HG03439 (cell line): ENCODE measurements at regions not wholly inside any gene's neighbourhood (a gene's known extent, or its start where the extent isn't known, plus 50 kb on each side); places are given as distances from the start of the nearest gene placed in this dataset.
A peak's percentile ranks its signal among the peaks of the same experiment; 100 is the strongest.
"Not testable (repeated sequence)": the region's sequence is repeated elsewhere in the genome, so short reads cannot be mapped to it uniquely, and the experiment has no call there.

ENCODE experiments used
- ATAC-seq: cut with Tn5 transposase; IDR thresholded peaks from one replicate; pipeline ENCODE4 v1.9.1; 2021; ENCODE audit warnings: mild to moderate bottlenecking, moderate library complexity; ENCODE audit not compliant: unreplicated experiment

- no peak for ATAC-seq
Measured at GRCh38 chr6:68239034-68239433, 396.0 kb upstream of the ADGRB3 start.

- no peak for ATAC-seq
Measured at GRCh38 chr6:68238097-68238601, 396.9 kb upstream of the ADGRB3 start.

GRCh38 chr6:68237205-68237604, 397.9 kb upstream of the ADGRB3 start:
- ATAC-seq: no peak

- ATAC-seq: no peak
Measured at GRCh38 chr6:68235326-68235784, 399.7 kb upstream of the ADGRB3 start.

GRCh38 chr6:68233623-68234022, 401.5 kb upstream of the ADGRB3 start:
- no peak for ATAC-seq

GRCh38 chr6:68229566-68229965, 405.5 kb upstream of the ADGRB3 start:
- no peak for ATAC-seq

- ATAC-seq: no peak
Measured at GRCh38 chr6:68226460-68226859, 408.6 kb upstream of the ADGRB3 start.

- no peak for ATAC-seq
Measured at GRCh38 chr6:68225729-68226128, 409.4 kb upstream of the ADGRB3 start.

- no peak for ATAC-seq
Measured at GRCh38 chr6:68211242-68211795, 423.8 kb upstream of the ADGRB3 start.

GRCh38 chr6:68207612-68208011, 427.5 kb upstream of the ADGRB3 start:
- ATAC-seq: not testable (repeated sequence)

GRCh38 chr6:68200929-68201328, 434.2 kb upstream of the ADGRB3 start:
- no peak for ATAC-seq

- no peak for ATAC-seq
Measured at GRCh38 chr6:68197356-68197755, 437.7 kb upstream of the ADGRB3 start.

GRCh38 chr6:68196645-68197044, 438.4 kb upstream of the ADGRB3 start:
- peak; percentile 61 for ATAC-seq

- not testable (repeated sequence) for ATAC-seq
Measured at GRCh38 chr6:68195753-68196152, 439.3 kb upstream of the ADGRB3 start.

- ATAC-seq: no peak
Measured at GRCh38 chr6:68194846-68195478, 440.1 kb upstream of the ADGRB3 start.

GRCh38 chr6:68192988-68193387, 442.1 kb upstream of the ADGRB3 start:
- no peak for ATAC-seq

GRCh38 chr6:68189217-68189815, 445.8 kb upstream of the ADGRB3 start:
- no peak for ATAC-seq

- no peak for ATAC-seq
Measured at GRCh38 chr6:68186870-68187269, 448.2 kb upstream of the ADGRB3 start.

GRCh38 chr6:68182386-68182785, 452.7 kb upstream of the ADGRB3 start:
- no peak for ATAC-seq

- not testable (repeated sequence) for ATAC-seq
Measured at GRCh38 chr6:68181027-68181426, 454.1 kb upstream of the ADGRB3 start.

GRCh38 chr6:68173616-68174015, 461.5 kb upstream of the ADGRB3 start:
- ATAC-seq: no peak

- ATAC-seq: no peak
Measured at GRCh38 chr6:68169922-68170321, 465.2 kb upstream of the ADGRB3 start.
